CD1c-positive myeloid dendritic cell (primary cell): ENCODE measurements at regions not wholly inside any gene's neighbourhood (a gene's known extent, or its start where the extent isn't known, plus 50 kb on each side); places are given as distances from the start of the nearest gene placed in this dataset.
"Not testable (repeated sequence)": the region's sequence is repeated elsewhere in the genome, so short reads cannot be mapped to it uniquely, and the experiment has no call there.

ENCODE experiments used
- DNase-seq: peaks from one replicate; pipeline ENCODE4 v3.0.0-alpha.2; 2016; ENCODE audit errors: extremely low spot score

GRCh38 chr4:60879135-60879701 is 320.9 kb upstream of the ADGRL3 start:
- no peak for DNase-seq

GRCh38 chr4:60884587-60884986 is 315.5 kb upstream of the ADGRL3 start:
- DNase-seq = no peak

GRCh38 chr4:60885011-60885410 is 315.1 kb upstream of the ADGRL3 start:
- DNase-seq = no peak

- no peak for DNase-seq
These were observed 309.4 kb upstream of the ADGRL3 start for GRCh38 chr4:60890743-60891142.

GRCh38 chr4:60891947-60892346 is 308.2 kb upstream of the ADGRL3 start:
- DNase-seq = no peak

- no peak for DNase-seq
These were observed 302.7 kb upstream of the ADGRL3 start for GRCh38 chr4:60897415-60897814.

GRCh38 chr4:60905162-60905561 is 295.0 kb upstream of the ADGRL3 start:
- DNase-seq = no peak

- no peak for DNase-seq
These were observed 289.0 kb upstream of the ADGRL3 start for GRCh38 chr4:60911127-60911526.

GRCh38 chr4:60913002-60913401 is 287.1 kb upstream of the ADGRL3 start:
- no peak for DNase-seq

- DNase-seq = no peak
These were observed 286.5 kb upstream of the ADGRL3 start for GRCh38 chr4:60913671-60914070.

GRCh38 chr4:60921735-60922134 is 278.4 kb upstream of the ADGRL3 start:
- DNase-seq = not testable (repeated sequence)

- DNase-seq = no peak
These were observed 277.1 kb upstream of the ADGRL3 start for GRCh38 chr4:60923075-60923474.

- no peak for DNase-seq
These were observed 273.5 kb upstream of the ADGRL3 start for GRCh38 chr4:60926624-60927023.

- no peak for DNase-seq
These were observed 269.3 kb upstream of the ADGRL3 start for GRCh38 chr4:60930866-60931265.

GRCh38 chr4:60934566-60935295 is 265.4 kb upstream of the ADGRL3 start:
- no peak for DNase-seq

- DNase-seq = no peak
These were observed 261.9 kb upstream of the ADGRL3 start for GRCh38 chr4:60938181-60938580.

GRCh38 chr4:60938621-60939020 is 261.5 kb upstream of the ADGRL3 start:
- DNase-seq = no peak

- no peak for DNase-seq
These were observed 256.1 kb upstream of the ADGRL3 start for GRCh38 chr4:60944060-60944459.

- no peak for DNase-seq
These were observed 254.5 kb upstream of the ADGRL3 start for GRCh38 chr4:60945641-60946040.

- DNase-seq = no peak
These were observed 252.1 kb upstream of the ADGRL3 start for GRCh38 chr4:60948008-60948407.

GRCh38 chr4:60952921-60953320 is 247.2 kb upstream of the ADGRL3 start:
- DNase-seq = no peak

GRCh38 chr4:60953826-60954225 is 246.3 kb upstream of the ADGRL3 start:
- DNase-seq = no peak

- DNase-seq = no peak
These were observed 237.8 kb upstream of the ADGRL3 start for GRCh38 chr4:60962286-60962685.

GRCh38 chr4:60981534-60981933 is 218.6 kb upstream of the ADGRL3 start:
- DNase-seq = no peak
